IPS-15b (cell line): ENCODE measurements at regions not wholly inside any gene's neighbourhood (a gene's known extent, or its start where the extent isn't known, plus 50 kb on each side); places are given as distances from the start of the nearest gene placed in this dataset.

ENCODE experiments used
- H3K27me3 ChIP-seq: one replicate; pipeline ENCODE4 v1.6.1; 2013; ENCODE audit warnings: low read length; ENCODE audit not compliant: control insufficient read depth, insufficient read depth
- H3K36me3 ChIP-seq: one replicate; pipeline ENCODE4 v1.6.1; 2013; ENCODE audit warnings: low read length; ENCODE audit not compliant: control insufficient read depth, insufficient read depth
- H3K4me1 ChIP-seq: one replicate; pipeline ENCODE4 v1.6.1; 2013; ENCODE audit warnings: mild to moderate bottlenecking, low read length; ENCODE audit not compliant: control insufficient read depth, insufficient read depth
- H3K4me3 ChIP-seq: one replicate; pipeline ENCODE4 v1.5.1; 2013; ENCODE audit warnings: low read depth, low read length
- H3K9ac ChIP-seq: one replicate; pipeline ENCODE4 v1.6.1; 2013; ENCODE audit warnings: low read depth, mild to moderate bottlenecking, low read length
- H3K9me3 ChIP-seq: one replicate; pipeline ENCODE4 v1.6.1; 2013; ENCODE audit warnings: mild to moderate bottlenecking, low read length; ENCODE audit not compliant: control insufficient read depth, insufficient read depth

GRCh38 chr2:34193164-34193563, 594.1 kb upstream of the FAM98A start:
- no peaks in the 10 kb centered on the region for H3K36me3 ChIP-seq
- H3K4me3 ChIP-seq: no peak overlapping the region
- no peaks in the 10 kb centered on the region for H3K9me3 ChIP-seq
- H3K4me1 ChIP-seq: no peaks in the 10 kb centered on the region
- no peak overlapping the region for H3K9ac ChIP-seq
- no peaks in the 10 kb centered on the region for H3K27me3 ChIP-seq

- Histone ChIP-seq H3K9ac (no peak overlapping the region), H3K9me3 (no peaks in the 10 kb centered on the region), H3K36me3 (no peaks in the 10 kb centered on the region), H3K4me3 (no peak overlapping the region), H3K27me3 (no peaks in the 10 kb centered on the region), H3K4me1 (no peaks in the 10 kb centered on the region)
These were observed 589.6 kb upstream of the FAM98A start for GRCh38 chr2:34188464-34189303.

- H3K27me3 ChIP-seq: no peaks in the 10 kb centered on the region
- H3K9ac ChIP-seq: no peak overlapping the region
- H3K4me1 ChIP-seq: no peaks in the 10 kb centered on the region
- no peaks in the 10 kb centered on the region for H3K9me3 ChIP-seq
- H3K4me3 ChIP-seq: no peak overlapping the region
- H3K36me3 ChIP-seq: no peaks in the 10 kb centered on the region
These were observed 580.4 kb upstream of the FAM98A start for GRCh38 chr2:34179511-34179910.

- Histone ChIP-seq H3K4me1 (no peaks in the 10 kb centered on the region), H3K9ac (no peak overlapping the region), H3K36me3 (no peaks in the 10 kb centered on the region), H3K4me3 (no peak overlapping the region), H3K9me3 (no peaks in the 10 kb centered on the region), H3K27me3 (no peaks in the 10 kb centered on the region)
These were observed 579.4 kb upstream of the FAM98A start for GRCh38 chr2:34178482-34178881.

GRCh38 chr2:34176693-34177092, 577.6 kb upstream of the FAM98A start:
- Histone ChIP-seq H3K27me3 (no peaks in the 10 kb centered on the region), H3K4me1 (no peaks in the 10 kb centered on the region), H3K9me3 (no peaks in the 10 kb centered on the region), H3K4me3 (no peak overlapping the region), H3K9ac (no peak overlapping the region), H3K36me3 (no peaks in the 10 kb centered on the region)

GRCh38 chr2:34174506-34174905, 575.4 kb upstream of the FAM98A start:
- Histone ChIP-seq H3K36me3 (no peaks in the 10 kb centered on the region), H3K4me1 (no peaks in the 10 kb centered on the region), H3K27me3 (no peaks in the 10 kb centered on the region)

GRCh38 chr2:34162231-34162630, 563.1 kb upstream of the FAM98A start:
- no peak overlapping the region for H3K4me3 ChIP-seq
- H3K4me1 ChIP-seq: no peaks in the 10 kb centered on the region
- no peaks in the 10 kb centered on the region for H3K9me3 ChIP-seq
- no peaks in the 10 kb centered on the region for H3K27me3 ChIP-seq
- H3K36me3 ChIP-seq: no peaks in the 10 kb centered on the region
- no peak overlapping the region for H3K9ac ChIP-seq

More at GRCh38 chr2:34174506-34174905, 575.4 kb upstream of the FAM98A start:
- Histone ChIP-seq H3K4me3 (no peak overlapping the region), H3K9ac (no peak overlapping the region), H3K9me3 (no peaks in the 10 kb centered on the region)

GRCh38 chr2:34161549-34161948, 562.5 kb upstream of the FAM98A start:
- no peaks in the 10 kb centered on the region for H3K27me3 ChIP-seq
- no peak overlapping the region for H3K9ac ChIP-seq
- no peaks in the 10 kb centered on the region for H3K36me3 ChIP-seq
- no peaks in the 10 kb centered on the region for H3K9me3 ChIP-seq
- H3K4me3 ChIP-seq: no peak overlapping the region
- H3K4me1 ChIP-seq: no peaks in the 10 kb centered on the region

GRCh38 chr2:34159901-34160300, 560.8 kb upstream of the FAM98A start:
- no peak overlapping the region for H3K4me3 ChIP-seq
- H3K27me3 ChIP-seq: no peaks in the 10 kb centered on the region
- H3K36me3 ChIP-seq: no peaks in the 10 kb centered on the region
- no peak overlapping the region for H3K9ac ChIP-seq
- H3K9me3 ChIP-seq: no peaks in the 10 kb centered on the region
- H3K4me1 ChIP-seq: no peaks in the 10 kb centered on the region

- no peaks in the 10 kb centered on the region for H3K4me1 ChIP-seq
- no peaks in the 10 kb centered on the region for H3K9me3 ChIP-seq
- no peaks in the 10 kb centered on the region for H3K27me3 ChIP-seq
- H3K36me3 ChIP-seq: no peaks in the 10 kb centered on the region
- no peak overlapping the region for H3K4me3 ChIP-seq
- H3K9ac ChIP-seq: no peak overlapping the region
These were observed 554.4 kb upstream of the FAM98A start for GRCh38 chr2:34153484-34153883.

- peaks cover 5% of the 10 kb centered on the region for H3K9me3 ChIP-seq
- H3K27me3 ChIP-seq: no peaks in the 10 kb centered on the region
- no peaks in the 10 kb centered on the region for H3K4me1 ChIP-seq
- no peak overlapping the region for H3K4me3 ChIP-seq
- H3K36me3 ChIP-seq: no peaks in the 10 kb centered on the region
- no peak overlapping the region for H3K9ac ChIP-seq
These were observed 548.7 kb upstream of the FAM98A start for GRCh38 chr2:34147780-34148179.

GRCh38 chr2:34143149-34143548, 544.0 kb upstream of the FAM98A start:
- Histone ChIP-seq H3K9me3 (peaks cover 5% of the 10 kb centered on the region), H3K27me3 (no peaks in the 10 kb centered on the region), H3K36me3 (no peaks in the 10 kb centered on the region), H3K4me1 (no peaks in the 10 kb centered on the region), H3K9ac (no peak overlapping the region), H3K4me3 (no peak overlapping the region)
